ENCODE measurements at regions not wholly inside any gene's neighbourhood (a gene's known extent, or its start where the extent isn't known, plus 50 kb on each side); places are given as distances from the start of the nearest gene placed in this dataset.

GRCh38 chr12:42946871-42947381 is 357.4 kb upstream of the PRICKLE1 start:
- TF ChIP-seq CTCF (IDR thresholded peaks at IDR 0.05) (no peak), POLR2A (IDR thresholded peaks at IDR 0.05) (no peak)

All from prostate gland (tissue), 2 donors.